NCI-H69 (cell line): ENCODE measurements at regions not wholly inside any gene's neighbourhood (a gene's known extent, or its start where the extent isn't known, plus 50 kb on each side); places are given as distances from the start of the nearest gene placed in this dataset.
"Not testable (repeated sequence)": the region's sequence is repeated elsewhere in the genome, so short reads cannot be mapped to it uniquely, and the experiment has no call there.

Source experiments
- DNase-seq: peaks from one replicate; lab custom pipeline; 2025; lab: John Stamatoyannopoulos, UW

DNA sequence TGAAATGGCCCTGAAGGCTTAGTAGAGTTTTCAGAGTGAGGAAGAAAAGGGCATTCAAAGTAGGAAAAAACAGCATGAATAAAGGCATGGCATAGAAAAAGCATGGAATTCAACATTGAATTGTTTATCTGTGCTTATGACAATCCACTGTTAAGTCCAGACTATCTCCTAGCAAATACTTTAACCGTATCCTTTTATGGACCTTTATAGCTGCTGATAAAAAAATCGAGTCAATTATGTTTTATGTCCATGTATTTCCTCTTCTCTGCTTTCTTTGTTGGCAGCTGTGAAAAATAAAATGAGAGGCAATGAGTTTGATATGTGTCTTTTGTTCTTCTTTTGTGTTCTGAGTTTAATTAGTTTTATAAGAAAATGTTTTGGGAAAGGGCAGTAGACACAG, 70.4 kb downstream of the TDRD15 start:
- no peak for DNase-seq

DNA sequence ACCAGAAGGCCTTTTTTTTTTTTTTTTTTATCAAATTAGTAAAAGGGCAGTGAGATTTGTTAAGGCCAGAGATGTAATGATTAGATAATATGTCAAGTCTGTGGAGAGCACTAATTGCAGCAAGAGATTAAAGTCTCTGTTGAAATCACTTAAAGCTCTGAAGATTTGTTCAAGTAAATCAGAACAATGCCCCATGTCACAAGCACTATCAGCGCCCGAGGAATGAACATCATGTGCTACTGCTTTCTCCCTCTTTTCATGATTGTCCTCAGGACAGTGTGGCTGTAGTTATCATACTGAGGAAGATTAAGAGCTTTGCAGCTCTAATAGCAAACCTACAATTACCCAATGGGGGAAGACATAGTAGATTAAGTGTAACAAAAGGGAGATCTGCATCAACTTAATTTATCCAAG, 71.1 kb downstream of the TDRD15 start:
- no peak for DNase-seq

DNA sequence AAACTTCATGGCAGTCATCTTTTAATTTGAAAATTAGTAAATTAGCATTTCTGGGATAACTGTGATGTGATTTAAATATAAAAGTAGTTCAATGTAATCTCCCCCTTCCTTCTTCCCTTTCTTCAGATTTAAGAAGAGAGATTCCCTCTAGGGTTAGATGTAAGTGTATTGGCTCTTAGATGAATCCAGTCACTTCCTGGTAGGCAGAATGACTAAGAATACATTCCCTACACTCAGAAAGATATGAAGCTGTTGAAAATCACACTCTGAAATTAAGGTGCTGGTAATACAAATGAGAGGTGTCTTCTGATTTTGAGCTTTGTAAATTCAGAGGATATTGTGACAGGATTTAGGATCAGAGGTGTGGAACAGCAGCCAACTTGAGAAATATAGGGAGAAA, 71.6 kb downstream of the TDRD15 start:
- DNase-seq = no peak

DNA sequence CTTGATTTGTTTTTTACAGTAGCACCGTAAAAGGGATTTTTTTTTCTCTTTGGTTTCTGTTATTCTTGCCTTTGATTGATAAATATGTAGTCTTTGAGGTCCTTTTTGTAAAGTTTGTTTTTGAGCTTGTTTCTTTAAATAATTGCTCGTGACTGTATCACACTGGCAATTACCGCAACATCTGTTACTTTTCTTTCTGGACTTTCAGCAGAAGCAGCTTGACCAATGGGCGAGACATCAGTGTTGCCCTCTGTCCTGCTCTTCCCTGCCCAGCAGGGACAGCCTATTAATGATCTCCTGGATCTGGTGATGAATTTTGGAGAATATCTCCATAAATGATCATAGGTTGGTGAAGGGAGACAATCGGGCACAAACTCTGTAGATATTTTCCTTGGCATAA, 74.9 kb downstream of the TDRD15 start:
- DNase-seq = no peak

DNA sequence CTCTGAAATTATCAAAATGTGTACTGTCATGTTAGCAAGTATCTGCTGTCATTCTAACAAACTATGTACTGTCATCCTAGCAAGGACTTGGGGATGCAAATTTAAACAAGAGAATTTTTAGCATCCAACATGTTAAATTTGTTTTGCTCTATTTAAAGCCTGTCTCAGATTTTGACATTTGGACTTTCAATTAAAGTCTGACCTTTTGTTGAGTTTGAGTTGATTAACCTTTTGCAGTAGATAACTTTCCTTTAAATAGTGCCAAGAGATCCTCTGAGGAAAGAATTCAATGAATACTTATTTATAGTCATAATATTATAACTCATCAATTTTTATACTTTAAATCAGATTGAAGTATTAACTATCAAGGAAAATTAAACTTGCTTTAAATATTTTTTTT, 80.2 kb downstream of the TDRD15 start:
- no peak for DNase-seq

DNA sequence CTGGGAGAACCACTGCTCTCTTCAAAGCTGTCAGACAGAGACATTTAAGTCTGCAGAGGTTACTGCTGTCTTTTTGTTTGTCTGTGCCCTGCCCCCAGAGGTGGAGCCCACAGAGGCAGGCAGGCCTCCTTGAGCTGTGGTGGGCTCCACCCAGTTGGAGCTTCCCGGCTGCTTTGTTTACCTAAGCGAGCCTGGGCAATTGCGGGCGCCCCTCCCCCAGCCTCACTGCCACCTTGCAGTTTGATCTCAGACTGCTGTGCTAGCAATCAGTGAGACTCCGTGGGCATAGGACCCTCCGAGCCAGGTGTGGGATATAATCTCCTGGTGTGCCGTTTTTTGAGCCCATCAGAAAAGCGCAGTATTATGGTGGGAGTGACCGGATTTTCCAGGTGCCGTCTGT, 90.3 kb downstream of the TDRD15 start:
- not testable (repeated sequence) for DNase-seq

DNA sequence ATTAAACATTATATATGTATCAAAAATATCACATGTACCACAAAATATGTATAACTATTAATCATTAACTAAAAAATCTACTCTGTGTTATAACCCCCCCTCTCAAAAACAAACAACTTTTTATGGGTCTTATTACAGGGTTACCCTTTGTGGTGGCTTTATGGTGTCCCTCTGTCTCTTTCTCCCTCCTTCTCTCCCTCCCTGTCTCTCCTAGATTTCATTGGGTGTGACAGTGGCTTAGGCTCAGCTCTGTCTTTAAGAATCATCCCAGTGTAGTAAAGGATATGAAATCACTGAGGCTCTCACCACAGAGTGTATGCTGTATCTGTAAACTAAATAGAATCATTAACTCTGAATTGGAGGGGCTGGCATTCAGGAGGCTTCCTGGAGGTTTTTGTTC, 93.7 kb downstream of the TDRD15 start:
- DNase-seq = no peak

DNA sequence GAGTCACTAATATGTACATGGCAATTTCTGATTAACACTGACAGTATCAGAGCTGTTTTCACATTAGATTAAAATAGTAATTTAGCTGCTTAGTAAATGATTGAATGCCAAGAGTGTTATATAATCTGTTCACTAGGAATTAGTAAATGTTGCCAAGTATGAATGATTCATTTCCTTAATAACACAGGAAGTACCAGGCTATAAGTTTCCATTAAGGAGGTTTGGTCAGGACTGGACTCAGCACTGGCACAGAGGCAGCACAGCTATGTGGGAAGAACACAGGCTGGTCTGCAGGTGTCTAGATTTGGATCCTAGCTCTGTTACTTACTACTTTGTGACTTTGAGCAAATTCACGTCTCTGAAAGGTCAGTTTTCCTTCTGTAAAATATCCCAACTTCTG, 97.2 kb downstream of the TDRD15 start:
- no peak for DNase-seq

DNA sequence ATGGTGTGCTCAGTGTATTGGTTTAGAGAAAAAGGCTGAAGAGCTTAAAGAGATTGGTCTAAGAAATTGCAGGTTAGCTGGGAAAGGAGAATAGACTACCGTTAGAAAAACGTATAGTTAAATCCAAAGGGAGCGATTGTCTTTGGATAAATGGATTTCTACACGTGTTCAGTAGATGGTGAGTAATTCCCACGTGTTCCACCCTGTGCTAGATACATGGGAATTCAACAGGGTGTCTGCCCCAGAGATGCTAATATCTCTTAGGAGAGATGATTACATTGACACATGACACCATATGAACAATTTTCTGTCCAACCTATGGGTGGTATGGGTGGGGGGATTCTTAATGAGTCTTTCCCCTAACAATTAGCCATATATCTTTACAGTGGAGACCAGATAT, 99.8 kb downstream of the TDRD15 start:
- no peak for DNase-seq

DNA sequence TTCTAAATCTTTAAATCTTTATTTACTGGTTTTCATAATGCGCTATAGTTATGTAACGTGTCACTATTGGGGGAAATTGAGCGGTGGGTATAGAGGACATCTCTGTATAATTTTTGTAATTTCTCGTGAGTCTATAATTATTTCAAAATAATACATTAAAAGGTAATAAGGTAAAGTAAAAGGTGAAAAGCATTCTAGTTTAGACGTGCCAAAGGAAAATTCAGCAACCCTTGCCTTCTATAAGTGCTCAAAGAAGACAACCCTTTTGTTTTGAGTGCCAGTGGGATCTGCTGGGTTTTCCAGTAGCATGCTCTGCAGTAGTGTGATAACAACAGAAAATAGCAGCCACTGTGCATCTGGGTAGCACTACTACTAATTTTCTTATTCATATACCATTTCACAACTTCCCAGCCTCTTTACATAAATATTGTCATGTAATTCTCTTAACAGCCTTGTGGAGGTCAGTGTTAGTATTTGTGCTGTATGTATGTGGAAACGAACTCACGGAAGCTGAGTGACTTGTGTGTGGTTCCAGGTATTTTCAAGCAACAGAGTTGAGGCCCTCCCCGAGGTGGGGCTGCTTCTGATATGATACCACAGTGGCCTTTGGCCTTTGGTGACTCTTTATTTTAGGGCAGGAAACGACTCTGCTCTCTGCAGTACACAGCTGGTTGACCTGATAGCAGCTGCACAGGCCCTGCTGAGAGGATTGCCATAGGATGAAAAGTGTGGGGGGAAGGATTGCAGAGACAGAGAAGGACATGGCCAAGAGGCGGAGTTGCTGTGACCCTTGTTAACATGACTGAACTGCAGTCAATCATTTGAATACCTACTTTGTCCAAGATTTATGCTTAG, 104.5 kb downstream of the TDRD15 start:
- no peak for DNase-seq

DNA sequence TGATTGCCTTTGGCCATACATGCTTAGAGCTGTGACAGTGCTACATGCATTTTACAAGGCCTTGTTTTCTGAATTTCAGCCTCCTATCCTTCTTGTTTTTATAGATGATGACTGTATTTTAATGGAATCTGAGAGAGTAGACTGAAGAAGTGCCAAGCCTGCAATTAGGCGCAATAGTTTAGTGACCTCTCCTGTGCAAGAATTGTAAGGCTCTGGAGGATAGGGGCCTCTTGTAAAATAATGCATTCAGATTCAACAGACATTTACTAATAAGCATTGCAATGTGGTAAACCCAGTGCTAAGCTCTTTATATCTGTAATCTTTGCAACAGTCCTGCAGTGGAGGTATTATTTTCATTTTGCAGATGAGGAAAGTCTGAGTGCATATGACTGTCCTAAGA, 105.5 kb downstream of the TDRD15 start:
- no peak for DNase-seq

DNA sequence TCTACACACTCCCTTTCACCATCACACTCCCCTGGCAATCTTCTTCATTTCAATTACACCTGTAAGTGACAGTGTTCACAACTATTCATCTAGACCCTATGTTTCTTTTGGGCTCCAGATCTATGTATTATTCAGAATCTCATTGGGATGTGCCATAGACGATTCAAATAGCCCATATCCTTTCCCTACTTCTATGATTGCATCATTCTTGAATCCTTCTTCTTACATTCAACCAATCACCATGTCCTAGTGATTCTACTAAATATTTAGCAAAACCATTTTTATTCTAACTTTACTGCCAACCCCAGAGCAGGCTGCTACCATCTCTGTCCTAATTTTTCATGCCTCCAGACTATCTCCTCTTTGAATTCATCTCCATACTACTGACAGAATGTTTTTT, 106.4 kb downstream of the TDRD15 start:
- DNase-seq = no peak

DNA sequence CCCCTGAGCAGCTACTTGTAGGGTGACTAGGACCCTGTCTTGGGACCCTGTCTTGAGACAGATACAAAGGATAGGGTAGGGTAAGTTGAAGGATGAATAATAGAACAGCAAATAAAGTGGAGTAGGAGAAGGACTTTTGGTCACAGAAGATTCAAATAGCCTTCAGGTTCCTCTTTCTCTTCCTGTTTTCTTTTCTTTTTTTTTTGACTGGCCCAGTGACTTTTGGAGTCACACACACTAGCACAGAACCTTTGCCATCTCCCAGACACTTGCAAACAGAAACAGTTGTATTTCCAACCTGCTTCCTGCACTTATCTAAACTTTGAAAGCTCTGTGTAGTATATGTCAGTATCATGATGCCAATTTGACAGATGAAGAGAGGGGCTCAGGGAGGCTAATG, 108.2 kb downstream of the TDRD15 start:
- no peak for DNase-seq

DNA sequence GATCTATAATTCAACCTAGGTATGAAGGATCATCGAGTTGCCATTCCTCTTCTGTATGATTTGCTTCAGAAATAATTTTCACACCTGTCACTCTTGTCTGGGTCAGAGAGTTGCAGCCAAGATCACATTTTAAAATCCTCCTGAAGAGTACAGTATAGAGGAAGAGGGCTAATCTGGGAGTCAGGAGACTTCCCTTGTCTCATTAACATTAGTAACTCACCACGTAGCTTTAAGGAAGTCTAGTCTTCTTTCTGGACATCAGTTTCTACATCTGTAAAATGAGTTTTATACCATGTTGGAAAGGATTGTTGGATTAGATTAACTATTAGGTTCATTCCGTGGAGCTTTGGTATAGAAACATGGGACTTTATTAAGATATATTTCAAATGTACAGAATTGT, 109.4 kb downstream of the TDRD15 start:
- no peak for DNase-seq

DNA sequence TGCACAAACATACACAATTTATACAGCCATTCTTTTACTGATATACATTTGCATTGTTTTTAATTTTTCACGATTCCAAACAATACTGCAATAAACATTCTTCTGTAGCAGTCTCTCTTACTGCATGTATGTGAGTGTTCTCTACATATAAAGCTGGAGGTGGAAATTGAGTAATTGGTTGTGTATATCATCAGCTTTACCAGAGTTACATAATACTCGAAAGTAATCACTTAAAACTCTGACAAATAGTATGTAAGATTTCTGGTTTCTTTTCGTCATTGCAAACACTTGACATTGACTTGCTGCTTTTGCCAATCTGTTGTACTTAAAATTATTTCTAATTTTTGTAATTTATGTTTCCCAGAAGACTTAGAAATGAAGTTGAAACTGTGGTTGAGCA, 110.2 kb downstream of the TDRD15 start:
- no peak for DNase-seq

DNA sequence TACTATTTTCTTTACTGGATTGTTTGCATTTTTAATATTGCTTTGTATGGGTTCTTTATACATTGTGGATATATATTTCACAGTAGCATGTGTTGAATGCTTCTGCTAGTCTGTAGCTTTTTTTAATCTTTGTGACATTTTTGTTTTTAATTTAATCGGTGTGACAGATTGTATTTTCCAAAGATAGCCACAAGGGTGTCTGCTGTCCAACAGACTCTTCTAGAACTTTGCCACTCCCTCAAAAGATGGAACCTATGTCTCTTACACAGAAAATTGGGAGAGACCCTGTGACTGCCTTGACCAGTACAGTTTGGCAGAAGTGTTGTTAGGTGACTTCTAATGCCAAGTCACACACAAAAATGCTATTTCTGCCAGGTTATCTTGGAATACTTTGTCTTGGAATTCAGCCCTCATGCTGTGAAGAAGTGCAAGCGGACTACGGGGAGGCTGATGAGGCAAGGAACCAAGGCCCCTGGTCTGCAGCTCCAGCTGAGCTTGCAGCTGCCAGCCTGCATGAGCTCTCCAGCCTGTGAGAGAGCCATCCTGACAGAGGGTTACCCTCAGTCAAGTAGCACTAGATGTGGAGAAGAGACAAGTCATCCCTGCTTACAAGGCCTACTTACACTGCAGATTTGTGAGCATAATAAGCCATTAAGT, 110.8 kb downstream of the TDRD15 start:
- DNase-seq = no peak

DNA sequence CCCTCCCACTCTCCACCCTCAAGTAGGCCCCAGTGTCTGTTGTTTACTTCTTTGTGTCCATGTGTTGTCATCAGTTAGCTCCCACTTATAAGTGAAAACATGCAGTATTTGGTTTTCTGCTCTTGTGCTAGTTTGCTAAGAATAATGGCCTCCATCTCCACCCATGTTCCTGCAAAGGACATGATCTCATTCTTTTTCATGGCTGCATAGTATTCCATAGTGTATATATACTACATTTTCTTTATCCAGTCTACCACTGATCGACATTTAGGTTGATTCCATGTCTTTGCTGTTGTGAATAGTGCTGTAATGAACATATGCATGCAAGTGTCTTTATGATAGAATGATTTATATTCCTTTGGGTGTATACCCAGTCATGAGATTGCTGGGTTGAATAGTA, 116.0 kb downstream of the TDRD15 start:
- DNase-seq = not testable (repeated sequence)

DNA sequence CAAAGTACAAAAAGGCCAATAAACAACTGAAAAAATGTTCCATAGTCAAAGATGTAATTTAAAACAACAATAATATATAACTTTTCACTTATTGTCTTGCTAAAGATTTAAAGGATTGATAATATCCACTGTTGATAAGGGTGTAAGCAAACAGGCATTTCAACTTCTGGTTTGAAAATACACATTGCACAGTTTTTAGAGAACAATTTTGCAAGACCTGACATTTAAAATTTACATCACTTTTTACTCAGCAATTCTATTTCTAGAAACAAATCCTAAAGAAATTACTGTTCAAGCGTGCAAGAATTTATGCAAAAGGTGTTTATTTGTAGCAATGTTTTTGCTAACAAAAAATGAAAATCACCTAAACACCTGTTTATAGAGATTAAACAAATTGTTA, 120.4 kb downstream of the TDRD15 start:
- no peak for DNase-seq

DNA sequence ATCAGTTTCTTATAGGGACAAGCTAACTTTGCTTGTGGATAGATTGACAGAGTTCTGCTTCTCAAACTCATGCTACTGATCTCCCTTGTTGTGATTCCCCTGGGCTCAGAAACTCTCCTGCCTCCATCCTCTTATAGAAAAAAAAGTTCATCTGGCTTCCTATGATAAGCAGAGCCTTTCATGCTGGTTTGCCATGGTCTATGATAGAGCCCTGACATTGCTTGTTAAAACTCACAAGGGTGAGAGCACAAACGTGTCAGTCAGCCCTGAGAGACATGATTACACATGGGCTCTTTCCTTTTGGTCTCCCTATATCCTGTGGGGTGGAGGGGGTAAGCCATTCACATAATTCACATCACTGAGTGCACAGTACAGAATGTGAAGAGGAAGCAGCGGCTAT, 121.8 kb downstream of the TDRD15 start:
- no peak for DNase-seq

DNA sequence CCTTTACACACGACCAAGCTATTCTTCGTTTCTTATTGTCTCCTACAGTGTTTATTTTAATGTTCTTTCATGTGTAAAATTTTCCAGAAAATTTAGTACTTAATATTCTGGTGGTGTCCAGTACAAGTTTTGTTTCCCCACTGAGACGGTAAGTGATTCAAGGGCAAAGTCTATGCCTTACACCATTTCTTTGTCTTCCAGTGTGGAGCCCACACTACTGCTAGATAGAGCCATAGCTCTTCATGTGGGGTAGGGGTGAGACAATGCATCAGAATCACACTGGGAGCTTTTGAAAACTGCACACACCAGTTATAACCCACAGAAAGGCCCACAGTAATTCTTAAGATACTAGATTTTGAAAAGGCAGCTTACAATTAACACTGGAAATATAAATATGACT, 125.6 kb downstream of the TDRD15 start:
- no peak for DNase-seq

DNA sequence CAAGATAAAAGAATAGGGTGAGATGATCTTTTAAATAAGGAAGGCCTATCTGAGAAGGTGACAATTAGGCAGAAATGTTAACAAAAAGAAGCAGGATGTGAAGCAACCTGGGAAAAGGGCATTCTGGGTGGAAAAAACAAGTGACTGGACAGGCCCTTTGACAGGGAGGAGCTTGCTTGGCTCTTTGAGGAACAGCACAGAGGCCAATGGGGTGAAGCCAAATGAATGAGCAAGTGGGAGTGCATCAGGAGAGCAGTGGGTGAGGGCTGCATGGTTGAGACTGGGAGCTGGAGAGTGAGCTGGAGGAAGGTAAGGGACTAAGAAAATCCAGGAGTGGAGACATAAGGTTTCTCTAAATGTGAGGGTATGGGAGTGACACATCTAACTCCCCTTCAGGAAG, 126.9 kb downstream of the TDRD15 start:
- no peak for DNase-seq

DNA sequence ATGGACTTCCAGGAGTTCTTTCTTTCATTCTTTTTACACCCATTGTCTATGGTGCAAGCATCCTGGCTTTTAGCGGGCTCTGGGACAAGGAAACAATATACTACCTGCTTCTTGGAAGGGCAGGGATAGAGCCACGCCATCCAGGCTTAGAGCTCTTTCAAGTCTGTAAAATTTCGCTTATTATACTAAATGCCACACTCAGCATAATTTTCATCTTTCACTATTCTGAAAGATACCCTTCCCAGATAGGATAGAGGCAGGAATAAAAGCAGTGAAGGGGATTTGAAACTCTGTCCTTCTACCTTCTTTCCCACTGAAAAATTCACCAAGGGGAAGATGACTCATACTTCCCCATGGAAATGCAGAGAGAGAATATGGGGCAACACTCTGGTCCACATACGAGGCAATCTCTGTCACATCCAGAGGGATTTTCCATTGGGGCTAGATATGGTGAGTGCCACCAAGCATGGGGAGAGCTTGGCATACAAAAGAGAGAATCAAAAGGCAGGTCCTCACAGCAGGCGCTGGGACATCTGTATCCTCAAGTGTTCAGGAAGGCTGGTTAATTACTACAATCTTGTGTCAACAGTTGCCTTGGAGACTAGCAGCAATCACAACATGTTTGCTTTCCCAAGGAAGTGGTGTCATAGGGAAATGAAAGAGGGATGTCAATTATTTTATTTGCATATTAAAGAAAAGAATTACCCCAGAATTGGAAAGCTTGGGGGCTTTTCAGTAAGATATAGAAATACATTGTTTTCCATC, 127.6 kb downstream of the TDRD15 start:
- DNase-seq = peak; percentile 68
